Lower leg skin (tissue), 4 donors: ENCODE measurements at regions not wholly inside any gene's neighbourhood (a gene's known extent, or its start where the extent isn't known, plus 50 kb on each side); places are given as distances from the start of the nearest gene placed in this dataset.

ENCODE experiments used
- DNase-seq, 2 donors: peaks; one replicate each; pipeline ENCODE4 v3.0.0-alpha.2; 2019; ENCODE audit warnings: low spot score in 2 of 2
- H3K4me3 ChIP-seq: fragments of 200-600 bp; sonication (generic); 2 replicates; pipeline ENCODE4 v1.5.1; 2017; ENCODE audit warnings: mild to moderate bottlenecking, low read depth; ENCODE audit not compliant: poor library complexity, severe bottlenecking
- CTCF ChIP-seq, 3 donors: fragments of 450-650 bp; IDR thresholded peaks; one replicate each; pipeline ENCODE4 v1.5.1; 2016; ENCODE audit warnings: antibody characterized with exemption in 3 of 3, mild to moderate bottlenecking in 3 of 3, moderate library complexity in 2 of 3
- POLR2A ChIP-seq, 2 donors: fragments of 450-650 bp; IDR thresholded peaks; one replicate each; pipeline ENCODE4 v1.6.1; 2016 to 2017; ENCODE audit warnings: antibody characterized with exemption in 2 of 2, mild to moderate bottlenecking in 1 of 2, moderate library complexity in 1 of 2
- WGBS, 2 donors: methylation state at CpG; one replicate each; pipeline ENCODE4 v1.1.5; 2018; 5-methylcytosine and 5-hydroxymethylcytosine counted together
- intact Hi-C: fragments of 100-400 bp; cut with DNase I; formaldehyde crosslinking; loops from one replicate; pipeline ENCODE4 v1.15.0; 2023; ENCODE audit warnings: low total_unique reads

- DNase-seq, result no peak
- TF ChIP-seq POLR2A (IDR thresholded peaks at IDR 0.05) (no peak), CTCF (IDR thresholded peaks at IDR 0.05) (no peak)
- intact Hi-C loops, result no loop called here
- WGBS, 2 donors, result 48 to 51% methylated on average over 4 of the region's 4 CpGs
- no peak overlapping the region for H3K4me3 ChIP-seq
Observed at GRCh38 chr9:1658661-1659362, 356.3 kb upstream of the SMARCA2 start.

GRCh38 chr9:1659363-1659690 is 355.8 kb upstream of the SMARCA2 start:
- no peak for DNase-seq
- no peak overlapping the region for H3K4me3 ChIP-seq
- no peak for TF ChIP-seq POLR2A (IDR thresholded peaks at IDR 0.05)
- no peak for TF ChIP-seq CTCF (IDR thresholded peaks at IDR 0.05)
- WGBS, 2 donors, result 19 to 40% methylated on average over 3 of the region's 3 CpGs
- intact Hi-C loops, result no loop called here

- intact Hi-C loops, result no loop called here
- 77 to 97% methylated on average over 1 of the region's 1 CpG for WGBS, 2 donors
- no peak for DNase-seq
- TF ChIP-seq POLR2A (IDR thresholded peaks at IDR 0.05) (no peak), CTCF (IDR thresholded peaks at IDR 0.05) (no peak)
- H3K4me3 ChIP-seq, result no peak overlapping the region
Observed at GRCh38 chr9:1668441-1668840, 346.7 kb upstream of the SMARCA2 start.

- TF ChIP-seq POLR2A (IDR thresholded peaks at IDR 0.05) (no peak), CTCF (IDR thresholded peaks at IDR 0.05) (no peak)
- intact Hi-C loops, result no loop called here
- H3K4me3 ChIP-seq, result no peak overlapping the region
- DNase-seq, result no peak
Observed at GRCh38 chr9:1673300-1673699, 341.8 kb upstream of the SMARCA2 start.

- no peak for TF ChIP-seq CTCF (IDR thresholded peaks at IDR 0.05)
- no peak for TF ChIP-seq POLR2A (IDR thresholded peaks at IDR 0.05)
- no peak overlapping the region for H3K4me3 ChIP-seq
- DNase-seq, result no peak
- WGBS, 2 donors, result 82% methylated on average over 3 of the region's 3 CpGs
- intact Hi-C loops, result no loop called here
Observed at GRCh38 chr9:1676771-1677170, 338.4 kb upstream of the SMARCA2 start.

GRCh38 chr9:1683951-1684350 is 331.2 kb upstream of the SMARCA2 start:
- 61 to 65% methylated on average over 2 of the region's 2 CpGs for WGBS, 2 donors
- H3K4me3 ChIP-seq, result no peak overlapping the region
- no peak for DNase-seq
- intact Hi-C loops, result no loop called here
- TF ChIP-seq POLR2A (IDR thresholded peaks at IDR 0.05) (no peak), CTCF (IDR thresholded peaks at IDR 0.05) (no peak)
